Liver (tissue), 8 donors: ENCODE measurements at regions not wholly inside any gene's neighbourhood (a gene's known extent, or its start where the extent isn't known, plus 50 kb on each side); places are given as distances from the start of the nearest gene placed in this dataset.

ENCODE experiments used
- DNase-seq: peaks from one replicate; pipeline ENCODE4 v3.0.0-alpha.2; 2017; ENCODE audit warnings: low spot score
- H3K27ac ChIP-seq, 2 donors: one replicate each; pipeline ENCODE4 v1.7.0; 2013; ENCODE audit warnings: inconsistent platforms in 2 of 2, low read length in 2 of 2, control low read depth in 1 of 2, low read depth in 1 of 2, mild to moderate bottlenecking in 1 of 2
- H3K27me3 ChIP-seq, 4 donors: one replicate each; pipeline versions ENCODE4 v1.6.1 to v1.7.0; 2013; ENCODE audit warnings: low read length in 3 of 4, inconsistent platforms in 1 of 4, mild to moderate bottlenecking in 1 of 4, moderate library complexity in 1 of 4; ENCODE audit not compliant: control insufficient read depth in 4 of 4, insufficient read depth in 4 of 4
- H3K36me3 ChIP-seq, 4 donors: one replicate each; pipeline versions ENCODE4 v1.6.1 to v1.7.0; 2013; ENCODE audit warnings: low read length in 3 of 4, mild to moderate bottlenecking in 3 of 4, low read depth in 1 of 4, moderate library complexity in 1 of 4; ENCODE audit not compliant: control insufficient read depth in 4 of 4, insufficient read depth in 3 of 4
- H3K4me1 ChIP-seq, 4 donors: one replicate each; pipeline versions ENCODE4 v1.6.1 to v1.7.0; 2013; ENCODE audit warnings: low read length in 3 of 4, mild to moderate bottlenecking in 3 of 4, moderate library complexity in 1 of 4; ENCODE audit not compliant: control insufficient read depth in 4 of 4, insufficient read depth in 4 of 4
- H3K4me3 ChIP-seq, 3 donors: one replicate each; pipeline versions ENCODE4 v1.6.1 to v1.7.0; 2013; ENCODE audit warnings: low read length in 3 of 3, control low read depth in 1 of 3, low read depth in 1 of 3, mild to moderate bottlenecking in 1 of 3
- H3K9ac ChIP-seq, 2 donors: one replicate each; pipeline ENCODE4 v1.7.0; 2013; ENCODE audit warnings: low read length in 2 of 2, mild to moderate bottlenecking in 2 of 2, moderate library complexity in 2 of 2, control low read depth in 1 of 2, low read depth in 1 of 2
- H3K9me3 ChIP-seq, 4 donors: one replicate each; pipeline versions ENCODE4 v1.6.1 to v1.7.0; 2013; ENCODE audit warnings: low read length in 3 of 4; ENCODE audit not compliant: control insufficient read depth in 4 of 4
- EGR1 ChIP-seq, 2 donors: IDR thresholded peaks; 2 replicates each; pipeline ENCODE4 v1.6.1; 2016 to 2018; ENCODE audit warnings: antibody characterized with exemption in 2 of 2, low read depth in 2 of 2
- FOXA1 ChIP-seq: IDR thresholded peaks from 2 replicates; pipeline ENCODE4 v1.6.1; 2016; ENCODE audit warnings: antibody characterized with exemption
- FOXA2 ChIP-seq: IDR thresholded peaks from 2 replicates; pipeline ENCODE4 v1.6.1; 2016; ENCODE audit warnings: antibody characterized with exemption
- GABPA ChIP-seq, 2 donors: IDR thresholded peaks in 1 of 2; conservative IDR thresholded peaks in 1 of 2; 2 replicates each; pipeline ENCODE4 v1.6.1; 2016; ENCODE audit warnings: antibody characterized with exemption in 2 of 2, mild to moderate bottlenecking in 1 of 2, moderate library complexity in 1 of 2
- HNF4A ChIP-seq, 2 donors: conservative IDR thresholded peaks; 2 replicates each; pipeline ENCODE4 v1.6.1; 2016; ENCODE audit warnings: antibody characterized with exemption in 2 of 2, mild to moderate bottlenecking in 2 of 2
- HNF4G ChIP-seq: IDR thresholded peaks from 2 replicates; pipeline ENCODE4 v1.6.1; 2016; ENCODE audit warnings: antibody characterized with exemption
- JUND ChIP-seq, 2 donors: IDR thresholded peaks; 2 replicates each; pipeline ENCODE4 v1.6.1; 2016; ENCODE audit warnings: antibody characterized with exemption in 2 of 2
- NR2F2 ChIP-seq: IDR thresholded peaks from 2 replicates; pipeline ENCODE4 v1.6.1; 2016; ENCODE audit warnings: antibody characterized with exemption
- RAD21 ChIP-seq, 2 donors: IDR thresholded peaks; 2 replicates each; pipeline ENCODE4 v1.6.1; 2016; ENCODE audit warnings: antibody characterized with exemption in 2 of 2, mild to moderate bottlenecking in 2 of 2
- RXRA ChIP-seq, 2 donors: IDR thresholded peaks; 2 replicates each; pipeline ENCODE4 v1.6.1; 2017 to 2018; ENCODE audit warnings: antibody characterized with exemption in 2 of 2, mild to moderate bottlenecking in 1 of 2
- SP1 ChIP-seq: IDR thresholded peaks from 2 replicates; pipeline ENCODE4 v1.6.1; 2018; ENCODE audit warnings: antibody characterized with exemption, mild to moderate bottlenecking
- TAF1 ChIP-seq: conservative IDR thresholded peaks from 2 replicates; pipeline ENCODE4 v1.6.1; 2016; ENCODE audit warnings: antibody characterized with exemption, mild to moderate bottlenecking
- whole genome bisulfite sequencing: extraction: QIAGEN DNeasy Blood & Tissue Kit; methylation state at CpG from one replicate; pipeline ENCODE4 v1.1.7; 2013; 5-methylcytosine and 5-hydroxymethylcytosine counted together
- TF ChIP-seq, protein P1 (sequence below): fragments of 150-350 bp; IDR thresholded peaks from 2 replicates; pipeline ENCODE4 v1.5.1; 2017; ENCODE audit warnings: improper control_type of control experiment, low read depth, low read length; ENCODE audit not compliant: missing input control
- TF ChIP-seq, protein P2 (sequence below): IDR thresholded peaks from 2 replicates; pipeline ENCODE4 v1.6.1; 2016; ENCODE audit warnings: antibody characterized with exemption
- TF ChIP-seq, protein P3 (sequence below): IDR thresholded peaks from 2 replicates; pipeline ENCODE4 v1.6.1; 2016; ENCODE audit warnings: antibody characterized with exemption
- TF ChIP-seq, protein P4 (sequence below): IDR thresholded peaks from 2 replicates; pipeline ENCODE4 v1.6.1; 2016; ENCODE audit warnings: antibody characterized with exemption
- TF ChIP-seq, protein P5 (sequence below): IDR thresholded peaks from 2 replicates; pipeline ENCODE4 v1.6.1; 2016; ENCODE audit warnings: antibody characterized with exemption, mild to moderate bottlenecking
- donor health status: healthy.
- donor health status: healthy.
- donor health status: healthy.
- donor health status: healthy.
- donor health status: healthy.

DNA sequence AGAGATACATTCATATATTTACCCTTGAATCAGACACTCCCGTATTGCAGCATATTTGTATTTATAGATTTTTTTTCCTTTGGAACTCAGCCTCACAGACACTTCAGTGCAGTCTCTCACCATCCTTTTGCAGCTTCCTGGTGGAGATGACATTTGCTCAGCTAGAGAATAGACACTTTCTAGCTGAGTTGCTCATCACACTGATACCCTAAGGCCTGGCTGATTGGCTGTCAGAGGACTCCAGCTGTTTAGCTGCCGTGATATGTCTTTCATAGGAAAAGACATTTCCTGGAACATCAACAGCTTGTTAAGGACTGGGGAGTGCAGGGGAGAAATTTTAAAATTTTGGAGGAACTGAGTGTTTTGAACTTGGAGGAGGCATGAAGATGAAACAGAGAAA is 429.6 kb downstream of the SMARCA1 start:
- Histone ChIP-seq H3K36me3 (no peaks in the 10 kb centered on the region), H3K4me1 (no peaks in the 10 kb centered on the region), H3K9ac (no peak overlapping the region), H3K4me3 (no peak overlapping the region), H3K27me3 (no peaks in the 10 kb centered on the region), H3K27ac (no peak overlapping the region), H3K9me3 (no peaks in the 10 kb centered on the region)
- TF ChIP-seq, protein P1, sequence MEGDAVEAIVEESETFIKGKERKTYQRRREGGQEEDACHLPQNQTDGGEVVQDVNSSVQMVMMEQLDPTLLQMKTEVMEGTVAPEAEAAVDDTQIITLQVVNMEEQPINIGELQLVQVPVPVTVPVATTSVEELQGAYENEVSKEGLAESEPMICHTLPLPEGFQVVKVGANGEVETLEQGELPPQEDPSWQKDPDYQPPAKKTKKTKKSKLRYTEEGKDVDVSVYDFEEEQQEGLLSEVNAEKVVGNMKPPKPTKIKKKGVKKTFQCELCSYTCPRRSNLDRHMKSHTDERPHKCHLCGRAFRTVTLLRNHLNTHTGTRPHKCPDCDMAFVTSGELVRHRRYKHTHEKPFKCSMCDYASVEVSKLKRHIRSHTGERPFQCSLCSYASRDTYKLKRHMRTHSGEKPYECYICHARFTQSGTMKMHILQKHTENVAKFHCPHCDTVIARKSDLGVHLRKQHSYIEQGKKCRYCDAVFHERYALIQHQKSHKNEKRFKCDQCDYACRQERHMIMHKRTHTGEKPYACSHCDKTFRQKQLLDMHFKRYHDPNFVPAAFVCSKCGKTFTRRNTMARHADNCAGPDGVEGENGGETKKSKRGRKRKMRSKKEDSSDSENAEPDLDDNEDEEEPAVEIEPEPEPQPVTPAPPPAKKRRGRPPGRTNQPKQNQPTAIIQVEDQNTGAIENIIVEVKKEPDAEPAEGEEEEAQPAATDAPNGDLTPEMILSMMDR: no peak
- TF ChIP-seq TAF1 (no peak), EGR1 (IDR thresholded peaks at IDR 0.05; ENCODE audit: low read depth in 2 of 2) (no peak), JUND (IDR thresholded peaks at IDR 0.05) (no peak), NR2F2 (no peak), SP1 (no peak), RXRA (IDR thresholded peaks at IDR 0.05) (no peak), RAD21 (IDR thresholded peaks at IDR 0.05) (no peak), FOXA2 (no peak), HNF4G (no peak), FOXA1 (no peak), GABPA (IDR thresholded peaks at IDR 0.05 in 1 of 2, conservative IDR thresholded peaks at IDR 0.05 in 1 of 2) (no peak), HNF4A (conservative IDR thresholded peaks at IDR 0.05) (no peak)
- TF ChIP-seq, protein P2, sequence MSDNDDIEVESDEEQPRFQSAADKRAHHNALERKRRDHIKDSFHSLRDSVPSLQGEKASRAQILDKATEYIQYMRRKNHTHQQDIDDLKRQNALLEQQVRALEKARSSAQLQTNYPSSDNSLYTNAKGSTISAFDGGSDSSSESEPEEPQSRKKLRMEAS: no peak
- TF ChIP-seq, protein P3, sequence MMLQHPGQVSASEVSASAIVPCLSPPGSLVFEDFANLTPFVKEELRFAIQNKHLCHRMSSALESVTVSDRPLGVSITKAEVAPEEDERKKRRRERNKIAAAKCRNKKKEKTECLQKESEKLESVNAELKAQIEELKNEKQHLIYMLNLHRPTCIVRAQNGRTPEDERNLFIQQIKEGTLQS: no peak
- TF ChIP-seq, protein P4, sequence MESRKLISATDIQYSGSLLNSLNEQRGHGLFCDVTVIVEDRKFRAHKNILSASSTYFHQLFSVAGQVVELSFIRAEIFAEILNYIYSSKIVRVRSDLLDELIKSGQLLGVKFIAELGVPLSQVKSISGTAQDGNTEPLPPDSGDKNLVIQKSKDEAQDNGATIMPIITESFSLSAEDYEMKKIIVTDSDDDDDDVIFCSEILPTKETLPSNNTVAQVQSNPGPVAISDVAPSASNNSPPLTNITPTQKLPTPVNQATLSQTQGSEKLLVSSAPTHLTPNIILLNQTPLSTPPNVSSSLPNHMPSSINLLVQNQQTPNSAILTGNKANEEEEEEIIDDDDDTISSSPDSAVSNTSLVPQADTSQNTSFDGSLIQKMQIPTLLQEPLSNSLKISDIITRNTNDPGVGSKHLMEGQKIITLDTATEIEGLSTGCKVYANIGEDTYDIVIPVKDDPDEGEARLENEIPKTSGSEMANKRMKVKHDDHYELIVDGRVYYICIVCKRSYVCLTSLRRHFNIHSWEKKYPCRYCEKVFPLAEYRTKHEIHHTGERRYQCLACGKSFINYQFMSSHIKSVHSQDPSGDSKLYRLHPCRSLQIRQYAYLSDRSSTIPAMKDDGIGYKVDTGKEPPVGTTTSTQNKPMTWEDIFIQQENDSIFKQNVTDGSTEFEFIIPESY: no peak
- TF ChIP-seq, protein P5, sequence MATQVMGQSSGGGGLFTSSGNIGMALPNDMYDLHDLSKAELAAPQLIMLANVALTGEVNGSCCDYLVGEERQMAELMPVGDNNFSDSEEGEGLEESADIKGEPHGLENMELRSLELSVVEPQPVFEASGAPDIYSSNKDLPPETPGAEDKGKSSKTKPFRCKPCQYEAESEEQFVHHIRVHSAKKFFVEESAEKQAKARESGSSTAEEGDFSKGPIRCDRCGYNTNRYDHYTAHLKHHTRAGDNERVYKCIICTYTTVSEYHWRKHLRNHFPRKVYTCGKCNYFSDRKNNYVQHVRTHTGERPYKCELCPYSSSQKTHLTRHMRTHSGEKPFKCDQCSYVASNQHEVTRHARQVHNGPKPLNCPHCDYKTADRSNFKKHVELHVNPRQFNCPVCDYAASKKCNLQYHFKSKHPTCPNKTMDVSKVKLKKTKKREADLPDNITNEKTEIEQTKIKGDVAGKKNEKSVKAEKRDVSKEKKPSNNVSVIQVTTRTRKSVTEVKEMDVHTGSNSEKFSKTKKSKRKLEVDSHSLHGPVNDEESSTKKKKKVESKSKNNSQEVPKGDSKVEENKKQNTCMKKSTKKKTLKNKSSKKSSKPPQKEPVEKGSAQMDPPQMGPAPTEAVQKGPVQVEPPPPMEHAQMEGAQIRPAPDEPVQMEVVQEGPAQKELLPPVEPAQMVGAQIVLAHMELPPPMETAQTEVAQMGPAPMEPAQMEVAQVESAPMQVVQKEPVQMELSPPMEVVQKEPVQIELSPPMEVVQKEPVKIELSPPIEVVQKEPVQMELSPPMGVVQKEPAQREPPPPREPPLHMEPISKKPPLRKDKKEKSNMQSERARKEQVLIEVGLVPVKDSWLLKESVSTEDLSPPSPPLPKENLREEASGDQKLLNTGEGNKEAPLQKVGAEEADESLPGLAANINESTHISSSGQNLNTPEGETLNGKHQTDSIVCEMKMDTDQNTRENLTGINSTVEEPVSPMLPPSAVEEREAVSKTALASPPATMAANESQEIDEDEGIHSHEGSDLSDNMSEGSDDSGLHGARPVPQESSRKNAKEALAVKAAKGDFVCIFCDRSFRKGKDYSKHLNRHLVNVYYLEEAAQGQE: no peak
- DNase-seq: no peak
- WGBS: 83% methylated on average over 2 of the region's 2 CpGs

DNA sequence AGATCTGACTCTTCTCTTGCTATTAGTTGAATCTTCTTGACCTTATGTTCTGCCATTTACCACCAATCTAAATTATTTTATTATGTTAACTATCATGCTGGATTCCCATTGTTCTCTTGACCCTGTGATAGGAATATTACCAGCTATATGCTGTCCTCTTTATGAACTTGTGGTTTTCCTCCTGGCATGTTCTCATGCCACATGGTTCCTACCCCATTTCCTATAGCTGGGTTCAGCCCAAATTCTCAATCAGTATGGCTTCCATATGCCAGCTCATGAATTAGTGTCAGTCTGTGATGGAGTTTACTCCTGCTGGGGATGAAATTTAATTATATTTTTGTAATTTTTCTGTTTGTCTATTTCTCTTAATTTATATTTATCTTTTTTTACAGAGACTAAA is 430.5 kb downstream of the SMARCA1 start:
- Histone ChIP-seq H3K9ac (no peak overlapping the region), H3K9me3 (no peaks in the 10 kb centered on the region), H3K36me3 (no peaks in the 10 kb centered on the region), H3K27me3 (no peaks in the 10 kb centered on the region), H3K27ac (no peak overlapping the region), H3K4me1 (no peaks in the 10 kb centered on the region), H3K4me3 (no peak overlapping the region)
- no peak for DNase-seq
- no peak for TF ChIP-seq TAF1
- TF ChIP-seq NR2F2: no peak
- TF ChIP-seq, protein P1: no peak
- TF ChIP-seq HNF4G: no peak
- TF ChIP-seq FOXA1: no peak
- no peak for TF ChIP-seq JUND (IDR thresholded peaks at IDR 0.05)
- TF ChIP-seq GABPA (IDR thresholded peaks at IDR 0.05 in 1 of 2, conservative IDR thresholded peaks at IDR 0.05 in 1 of 2): no peak
- TF ChIP-seq, protein P5: no peak
- TF ChIP-seq EGR1 (IDR thresholded peaks at IDR 0.05; ENCODE audit: low read depth in 2 of 2): no peak
